ENCODE measurements at regions not wholly inside any gene's neighbourhood (a gene's known extent, or its start where the extent isn't known, plus 50 kb on each side); places are given as distances from the start of the nearest gene placed in this dataset.

DNA sequence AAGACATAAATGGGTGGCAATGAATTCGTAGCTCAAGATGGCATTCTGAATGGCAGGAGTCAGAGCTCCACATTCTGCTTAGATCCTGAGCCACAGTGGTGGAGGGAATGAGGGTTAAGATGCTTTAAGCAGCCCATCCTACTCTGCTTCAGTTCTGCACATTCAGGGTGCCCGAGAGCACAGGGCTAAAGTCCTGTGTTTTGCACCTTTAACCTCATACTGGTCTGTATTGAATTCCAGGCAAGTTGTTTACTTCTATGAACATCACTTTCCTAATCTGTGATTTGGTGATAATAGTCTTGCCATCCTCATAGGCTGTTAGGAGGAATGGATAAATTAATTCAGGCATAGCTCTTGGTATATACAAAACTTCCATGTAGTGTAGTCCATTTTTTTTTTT lies 321.6 kb upstream of the CD180 start:
- CTCF ChIA-PET: no interaction called here
- H4K20me1 ChIP-seq (ENCODE audit: control insufficient read depth, insufficient read depth, low read length, poor library complexity, severe bottlenecking): no peaks in the 10 kb centered on the region
- Mint-ChIP-seq H3K27ac (no peak overlapping the region), H3K27me3 (peaks cover 4% of the 10 kb centered on the region), H3K4me1 (no peaks in the 10 kb centered on the region), H3K4me3 (no peak overlapping the region), H3K9me3 (ENCODE audit: insufficient read depth) (no peaks in the 10 kb centered on the region)
- ATAC-seq (ENCODE audit: low read depth) (no peak), DNase-seq (no peak)
- H3K9ac ChIP-seq (ENCODE audit: low read length): no peak overlapping the region
- 80% methylated on average over 1 of the region's 2 CpGs for WGBS (ENCODE audit: insufficient coverage)
- H3K4me3 ChIP-seq (ENCODE audit: control extremely low read depth in 1 of 5, extremely low read depth in 1 of 5, insufficient read depth in 1 of 5, low read depth in 2 of 5, low read length in 4 of 5): no peak overlapping the region
- POLR2A ChIA-PET: no interaction called here
- H3K4me2 ChIP-seq (replicated peaks; ENCODE audit: low read depth, low read length, poor library complexity, severe bottlenecking): no peak overlapping the region
- H2AFZ ChIP-seq (ENCODE audit: insufficient read depth, low read depth, low read length, poor library complexity, severe bottlenecking): no peak overlapping the region
- H3K4me1 ChIP-seq (ENCODE audit: control insufficient read depth in 2 of 2, insufficient read depth in 2 of 2, low read length in 2 of 2): no peaks in the 10 kb centered on the region
- no peaks in the 10 kb centered on the region for H3K36me3 ChIP-seq (replicated peaks in 1 of 2; ENCODE audit: control extremely low read depth in 1 of 2, control insufficient read depth in 1 of 2, extremely low read depth in 1 of 2, insufficient read depth in 2 of 2, low read length in 1 of 2)
- no peaks in the 10 kb centered on the region for H3K27me3 ChIP-seq (replicated peaks in 1 of 4; ENCODE audit: control extremely low read depth in 1 of 4, control insufficient read depth in 3 of 4, insufficient read depth in 4 of 4, low read length in 3 of 4)
- no peaks in the 10 kb centered on the region for H3K79me2 ChIP-seq (ENCODE audit: control insufficient read depth, insufficient read depth, low read length)
- intact Hi-C loops (cut with micrococcal nuclease): no loop called here
- H3K27ac ChIP-seq (ENCODE audit: low read length in 2 of 2): no peak overlapping the region
- no peaks in the 10 kb centered on the region for H3K9me3 ChIP-seq (ENCODE audit: control extremely low read depth in 1 of 3, control insufficient read depth in 2 of 3, insufficient read depth in 1 of 3, low read length in 2 of 3)
- TF ChIP-seq, protein P1, sequence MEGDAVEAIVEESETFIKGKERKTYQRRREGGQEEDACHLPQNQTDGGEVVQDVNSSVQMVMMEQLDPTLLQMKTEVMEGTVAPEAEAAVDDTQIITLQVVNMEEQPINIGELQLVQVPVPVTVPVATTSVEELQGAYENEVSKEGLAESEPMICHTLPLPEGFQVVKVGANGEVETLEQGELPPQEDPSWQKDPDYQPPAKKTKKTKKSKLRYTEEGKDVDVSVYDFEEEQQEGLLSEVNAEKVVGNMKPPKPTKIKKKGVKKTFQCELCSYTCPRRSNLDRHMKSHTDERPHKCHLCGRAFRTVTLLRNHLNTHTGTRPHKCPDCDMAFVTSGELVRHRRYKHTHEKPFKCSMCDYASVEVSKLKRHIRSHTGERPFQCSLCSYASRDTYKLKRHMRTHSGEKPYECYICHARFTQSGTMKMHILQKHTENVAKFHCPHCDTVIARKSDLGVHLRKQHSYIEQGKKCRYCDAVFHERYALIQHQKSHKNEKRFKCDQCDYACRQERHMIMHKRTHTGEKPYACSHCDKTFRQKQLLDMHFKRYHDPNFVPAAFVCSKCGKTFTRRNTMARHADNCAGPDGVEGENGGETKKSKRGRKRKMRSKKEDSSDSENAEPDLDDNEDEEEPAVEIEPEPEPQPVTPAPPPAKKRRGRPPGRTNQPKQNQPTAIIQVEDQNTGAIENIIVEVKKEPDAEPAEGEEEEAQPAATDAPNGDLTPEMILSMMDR (IDR thresholded peaks at IDR 0.05): no peak
- no peak for TF ChIP-seq EZH2 (IDR thresholded peaks at IDR 0.05; ENCODE audit: borderline replicate concordance, insufficient read depth, low read depth, low read length, poor library complexity, severe bottlenecking)

DNA sequence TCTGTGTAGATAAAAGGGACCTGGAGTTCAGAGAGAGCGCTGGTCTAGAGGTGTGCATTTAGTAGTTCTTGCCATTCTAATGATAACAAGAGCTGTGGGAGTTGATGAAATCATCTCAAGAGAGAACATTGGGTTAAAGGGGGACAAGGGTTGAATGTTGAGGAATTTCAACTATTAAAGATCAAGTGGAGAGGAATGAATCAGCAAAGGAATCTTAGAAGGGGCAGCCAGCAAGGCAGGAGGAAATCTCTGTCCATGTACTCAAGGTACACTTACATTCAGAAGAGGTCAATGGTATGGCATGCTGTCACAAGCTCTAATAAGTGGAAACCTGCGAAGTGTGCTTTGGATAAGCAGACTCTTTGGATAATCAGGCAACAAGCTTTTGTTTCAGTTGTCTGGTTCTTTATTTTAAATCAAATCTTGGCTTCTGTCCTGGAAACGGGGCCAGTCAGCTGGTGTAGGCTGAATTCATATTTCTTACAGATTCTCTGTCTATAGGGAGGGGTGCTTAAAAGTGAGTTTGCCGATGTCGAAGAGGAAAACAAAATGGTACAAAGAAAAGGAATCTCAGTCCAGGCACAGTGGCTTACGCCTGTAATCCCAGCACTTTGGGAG lies 320.5 kb upstream of the CD180 start:
- Mint-ChIP-seq H3K27ac (no peak overlapping the region), H3K4me3 (no peak overlapping the region), H3K9me3 (ENCODE audit: insufficient read depth) (no peaks in the 10 kb centered on the region), H3K27me3 (peaks cover 4% of the 10 kb centered on the region), H3K4me1 (no peaks in the 10 kb centered on the region)
- ChIA-PET CTCF (no interaction called here), POLR2A (no interaction called here)
- no peaks in the 10 kb centered on the region for H3K79me2 ChIP-seq (ENCODE audit: control insufficient read depth, insufficient read depth, low read length)
- no peaks in the 10 kb centered on the region for H3K9me3 ChIP-seq (ENCODE audit: control extremely low read depth in 1 of 3, control insufficient read depth in 2 of 3, insufficient read depth in 1 of 3, low read length in 2 of 3)
- intact Hi-C loops (cut with micrococcal nuclease): no loop called here
- DNase-seq: no peak
- no peak overlapping the region for H3K4me3 ChIP-seq (ENCODE audit: control extremely low read depth in 1 of 5, extremely low read depth in 1 of 5, insufficient read depth in 1 of 5, low read depth in 2 of 5, low read length in 4 of 5)
- H3K9ac ChIP-seq (ENCODE audit: low read length): no peak overlapping the region
- H3K4me2 ChIP-seq (replicated peaks; ENCODE audit: low read depth, low read length, poor library complexity, severe bottlenecking): no peak overlapping the region
- no peak overlapping the region for H3K27ac ChIP-seq (ENCODE audit: low read length in 2 of 2)
- no peaks in the 10 kb centered on the region for H3K4me1 ChIP-seq (ENCODE audit: control insufficient read depth in 2 of 2, insufficient read depth in 2 of 2, low read length in 2 of 2)
- WGBS (ENCODE audit: insufficient coverage): 90% methylated on average over 6 of the region's 6 CpGs
- no peaks in the 10 kb centered on the region for H4K20me1 ChIP-seq (ENCODE audit: control insufficient read depth, insufficient read depth, low read length, poor library complexity, severe bottlenecking)
- no peaks in the 10 kb centered on the region for H3K27me3 ChIP-seq (replicated peaks in 1 of 4; ENCODE audit: control extremely low read depth in 1 of 4, control insufficient read depth in 3 of 4, insufficient read depth in 4 of 4, low read length in 3 of 4)
- TF ChIP-seq EZH2 (IDR thresholded peaks at IDR 0.05; ENCODE audit: borderline replicate concordance, insufficient read depth, low read depth, low read length, poor library complexity, severe bottlenecking): no peak
- TF ChIP-seq, protein P1 (IDR thresholded peaks at IDR 0.05): no peak
- ATAC-seq (ENCODE audit: low read depth): no peak
- no peak overlapping the region for H2AFZ ChIP-seq (ENCODE audit: insufficient read depth, low read depth, low read length, poor library complexity, severe bottlenecking)
- H3K36me3 ChIP-seq (replicated peaks in 1 of 2; ENCODE audit: control extremely low read depth in 1 of 2, control insufficient read depth in 1 of 2, extremely low read depth in 1 of 2, insufficient read depth in 2 of 2, low read length in 1 of 2): no peaks in the 10 kb centered on the region

Data from B cell (primary cell).